ENCODE measurements at regions not wholly inside any gene's neighbourhood (a gene's known extent, or its start where the extent isn't known, plus 50 kb on each side); places are given as distances from the start of the nearest gene placed in this dataset.

GRCh38 chr11:91813263-91813662 is 411.4 kb upstream of the FAT3 start:
- no peak for DNase-seq (ENCODE audit: low read depth in 2 of 2)

- DNase-seq (ENCODE audit: low read depth in 2 of 2), result no peak
These were observed 413.7 kb upstream of the FAT3 start for GRCh38 chr11:91810871-91811270.

- no peak for DNase-seq (ENCODE audit: low read depth in 2 of 2)
These were observed 419.3 kb upstream of the FAT3 start for GRCh38 chr11:91805293-91805692.

- no peak for DNase-seq (ENCODE audit: low read depth in 2 of 2)
These were observed 420.6 kb upstream of the FAT3 start for GRCh38 chr11:91804042-91804441.

- DNase-seq (ENCODE audit: low read depth in 2 of 2), result no peak
These were observed 422.1 kb upstream of the FAT3 start for GRCh38 chr11:91802475-91802874.

GRCh38 chr11:91800208-91800914 is 424.3 kb upstream of the FAT3 start:
- no peak for DNase-seq (ENCODE audit: low read depth in 2 of 2)

- DNase-seq (ENCODE audit: low read depth in 2 of 2), result no peak
These were observed 426.4 kb upstream of the FAT3 start for GRCh38 chr11:91798240-91798639.

- no peak for DNase-seq (ENCODE audit: low read depth in 2 of 2)
These were observed 427.6 kb upstream of the FAT3 start for GRCh38 chr11:91796999-91797398.

- no peak for DNase-seq (ENCODE audit: low read depth in 2 of 2)
These were observed 429.3 kb upstream of the FAT3 start for GRCh38 chr11:91795139-91795887.

GRCh38 chr11:91794146-91794545 is 430.5 kb upstream of the FAT3 start:
- DNase-seq (ENCODE audit: low read depth in 2 of 2), result no peak

- DNase-seq (ENCODE audit: low read depth in 2 of 2), result no peak
These were observed 431.8 kb upstream of the FAT3 start for GRCh38 chr11:91792779-91793262.

- no peak for DNase-seq (ENCODE audit: low read depth in 2 of 2)
These were observed 433.5 kb upstream of the FAT3 start for GRCh38 chr11:91791171-91791468.

GRCh38 chr11:91790346-91791170 is 434.1 kb upstream of the FAT3 start:
- DNase-seq (ENCODE audit: low read depth in 2 of 2), result no peak

- DNase-seq (ENCODE audit: low read depth in 2 of 2), result no peak
These were observed 435.9 kb upstream of the FAT3 start for GRCh38 chr11:91788764-91789163.

GRCh38 chr11:91786097-91786496 is 438.5 kb upstream of the FAT3 start:
- DNase-seq (ENCODE audit: low read depth in 2 of 2), result no peak

GRCh38 chr11:91783173-91783572 is 441.4 kb upstream of the FAT3 start:
- DNase-seq (ENCODE audit: low read depth in 2 of 2), result no peak

- no peak for DNase-seq (ENCODE audit: low read depth in 2 of 2)
These were observed 445.9 kb upstream of the FAT3 start for GRCh38 chr11:91778758-91779157.

- DNase-seq (ENCODE audit: low read depth in 2 of 2), result no peak
These were observed 448.0 kb upstream of the FAT3 start for GRCh38 chr11:91776655-91777054.

- no peak for DNase-seq (ENCODE audit: low read depth in 2 of 2)
These were observed 451.5 kb upstream of the FAT3 start for GRCh38 chr11:91773090-91773489.

- no peak for DNase-seq (ENCODE audit: low read depth in 2 of 2)
These were observed 452.7 kb upstream of the FAT3 start for GRCh38 chr11:91771961-91772360.

- no peak for DNase-seq (ENCODE audit: low read depth in 2 of 2)
These were observed 455.8 kb upstream of the FAT3 start for GRCh38 chr11:91768783-91769182.

GRCh38 chr11:91763331-91763730 is 461.3 kb upstream of the FAT3 start:
- DNase-seq (ENCODE audit: low read depth in 2 of 2), result no peak

Data from stimulated activated CD4-positive, alpha-beta T cell treated with anti-CD3 and anti-CD28 coated beads, Interleukin-1b, Interleukin-23, amount 100 ng/mL, for 4 hours (primary cell).